HG02642 (cell line): ENCODE measurements at regions not wholly inside any gene's neighbourhood (a gene's known extent, or its start where the extent isn't known, plus 50 kb on each side); places are given as distances from the start of the nearest gene placed in this dataset.
"Not testable (repeated sequence)": the region's sequence is repeated elsewhere in the genome, so short reads cannot be mapped to it uniquely, and the experiment has no call there.

ENCODE experiments used
- ATAC-seq: cut with Tn5 transposase; IDR thresholded peaks from one replicate; pipeline ENCODE4 v1.9.1; 2021; ENCODE audit warnings: mild to moderate bottlenecking; ENCODE audit not compliant: unreplicated experiment, poor library complexity

- ATAC-seq = no peak
Observed at GRCh38 chr4:126183206-126183605, 868.5 kb downstream of the FAT4 start.

GRCh38 chr4:126191536-126191935 is 876.8 kb downstream of the FAT4 start:
- ATAC-seq = no peak

GRCh38 chr4:126192506-126192905 is 877.8 kb downstream of the FAT4 start:
- ATAC-seq = no peak

- not testable (repeated sequence) for ATAC-seq
Observed at GRCh38 chr4:126201251-126202138, 886.7 kb downstream of the FAT4 start.

- no peak for ATAC-seq
Observed at GRCh38 chr4:126202226-126202625, 887.5 kb downstream of the FAT4 start.

DNA sequence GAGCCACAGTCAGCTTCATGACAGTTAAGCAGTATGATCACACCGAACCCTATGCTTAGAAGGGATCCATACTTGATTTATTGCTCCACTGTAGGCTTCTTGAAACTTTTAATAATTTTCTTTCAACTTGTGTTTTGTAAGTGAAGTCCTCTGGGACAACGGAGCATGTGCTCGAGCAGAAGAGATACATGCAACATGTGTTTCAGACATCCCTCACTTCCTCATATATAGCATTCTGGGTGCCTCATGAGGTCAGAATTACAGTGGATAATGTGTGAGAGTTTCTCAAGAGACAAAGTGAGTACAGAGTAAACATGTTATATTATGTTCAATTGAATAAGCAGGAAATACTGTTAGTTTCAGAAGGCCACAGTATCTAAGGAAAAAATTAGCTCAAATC is 893.2 kb downstream of the FAT4 start:
- no peak for ATAC-seq

- no peak for ATAC-seq
Observed at GRCh38 chr4:126209147-126209546, 894.4 kb downstream of the FAT4 start.

DNA sequence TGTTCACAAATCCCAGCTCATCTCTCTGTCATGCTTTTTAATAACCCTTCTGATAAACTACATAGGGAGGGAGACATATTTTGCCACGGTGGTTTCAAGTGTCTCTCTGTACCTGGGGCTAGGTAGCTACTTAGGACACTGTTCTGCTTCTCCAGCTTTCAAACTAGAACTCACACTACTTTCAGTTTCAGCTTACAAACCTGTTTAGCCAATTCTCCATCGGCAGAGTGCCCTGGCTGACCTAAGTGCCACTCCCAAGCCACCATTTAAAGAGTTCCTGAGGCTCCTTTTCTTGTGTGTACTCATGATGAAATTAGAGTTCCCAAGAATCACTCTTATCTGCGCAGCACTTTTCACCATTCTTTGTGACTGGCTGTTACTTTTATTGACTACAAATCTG is 899.2 kb downstream of the FAT4 start:
- ATAC-seq = no peak

- ATAC-seq = no peak
Observed at GRCh38 chr4:126215759-126216158, 901.0 kb downstream of the FAT4 start.

- no peak for ATAC-seq
Observed at GRCh38 chr4:126216611-126217010, 901.9 kb downstream of the FAT4 start.

DNA sequence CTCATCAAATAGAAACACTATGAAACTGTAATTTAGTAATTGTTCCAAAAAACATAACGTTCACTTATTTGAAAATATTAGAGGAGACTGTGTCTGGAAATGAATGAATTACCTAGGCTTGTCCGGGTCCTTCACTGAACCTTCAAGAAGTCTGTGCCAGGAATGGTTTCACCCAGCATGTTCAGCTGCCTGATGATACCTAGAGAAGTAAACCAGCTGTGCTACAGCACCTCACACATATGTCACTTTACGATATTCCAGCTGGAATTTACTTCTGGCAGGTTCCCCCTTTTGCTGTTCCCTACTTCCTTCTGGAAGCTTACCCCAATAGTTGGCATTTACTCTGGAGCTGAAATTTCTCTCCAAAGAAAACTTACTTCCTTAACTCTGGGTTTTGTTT is 906.5 kb downstream of the FAT4 start:
- no peak for ATAC-seq

- no peak for ATAC-seq
Observed at GRCh38 chr4:126221717-126222340, 907.1 kb downstream of the FAT4 start.

DNA sequence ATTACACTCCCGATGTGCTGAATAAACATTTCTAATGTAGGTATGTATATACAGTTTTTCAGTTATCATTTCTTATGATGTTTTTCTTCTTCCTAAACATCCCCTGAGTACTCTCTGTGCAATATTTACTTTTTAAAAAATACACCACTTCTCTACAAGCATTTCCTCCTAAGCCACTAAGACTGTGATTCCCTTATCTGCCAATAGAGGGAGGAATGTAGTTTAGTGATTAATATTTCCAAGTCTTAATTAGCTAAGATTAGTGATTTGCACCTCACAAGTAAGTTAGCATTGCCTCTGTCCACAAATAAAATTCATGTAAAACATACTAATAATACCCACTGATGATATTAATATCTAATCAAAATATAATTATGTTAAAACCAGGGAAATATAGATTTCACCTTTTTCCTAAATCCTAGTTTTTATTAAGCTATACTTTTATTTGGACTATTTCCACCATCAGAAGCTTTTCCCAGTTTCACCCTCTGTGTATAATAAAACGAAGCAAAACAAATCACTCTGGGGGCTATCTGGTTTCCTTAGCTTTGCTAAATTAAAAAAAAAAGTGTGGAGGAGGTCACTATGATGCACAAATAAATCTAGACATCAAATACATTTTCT is 909.1 kb downstream of the FAT4 start:
- no peak for ATAC-seq

DNA sequence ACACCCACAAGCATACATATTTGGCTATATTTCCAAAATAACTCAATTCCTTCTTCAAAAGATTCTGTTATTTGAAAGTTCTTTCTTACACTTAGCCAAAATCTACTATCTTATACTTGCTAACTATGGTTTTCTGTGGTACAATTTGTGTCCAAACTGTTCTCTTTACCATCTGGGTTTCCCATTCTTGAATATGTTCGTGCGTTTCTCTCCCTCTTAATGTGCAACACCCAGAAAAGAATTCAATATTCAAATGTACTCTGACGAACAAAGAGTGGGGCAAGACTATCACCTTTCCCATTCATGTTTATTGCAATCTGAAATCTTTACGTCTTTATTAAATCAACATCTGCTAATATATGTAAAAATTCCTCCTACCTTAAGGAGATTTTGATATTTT is 912.7 kb downstream of the FAT4 start:
- ATAC-seq = no peak

- ATAC-seq = no peak
Observed at GRCh38 chr4:126230269-126230668, 915.5 kb downstream of the FAT4 start.

DNA sequence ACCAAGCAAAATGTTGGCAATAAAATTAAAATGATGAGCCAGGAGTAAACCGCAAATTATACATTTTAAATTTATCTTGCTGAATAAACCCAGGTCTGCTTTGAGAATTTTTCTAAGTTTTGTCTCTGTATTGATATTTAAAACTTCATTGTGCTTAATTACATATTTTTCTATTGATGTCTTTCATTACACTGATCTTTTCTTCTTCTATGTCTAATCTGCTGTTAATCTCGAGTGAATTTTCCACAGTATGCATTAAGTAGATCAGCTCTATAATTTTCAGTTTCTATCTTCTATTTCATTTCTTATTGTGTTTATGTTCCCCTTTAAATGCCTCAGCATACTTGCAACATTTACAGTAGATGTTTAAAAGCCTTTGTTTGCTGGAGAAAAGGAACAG is 918.7 kb downstream of the FAT4 start:
- no peak for ATAC-seq

DNA sequence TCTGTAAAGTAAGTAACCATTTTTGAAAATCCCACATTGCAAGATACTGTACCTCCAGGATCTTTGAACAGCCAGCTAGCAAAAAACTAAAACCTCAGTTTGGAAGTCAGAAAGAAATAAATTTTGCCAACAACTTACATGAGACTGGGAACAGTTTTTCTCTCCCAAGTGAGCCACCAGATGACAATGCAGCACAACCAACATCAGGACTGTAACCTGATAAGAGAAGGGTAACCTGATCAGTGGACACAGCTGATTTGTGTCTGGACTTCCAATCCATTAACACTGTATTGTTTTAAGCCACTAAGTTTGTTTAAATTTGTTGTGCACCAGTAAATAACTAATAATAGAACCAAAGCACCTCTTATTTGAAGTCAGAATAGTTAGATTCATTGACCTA is 923.3 kb downstream of the FAT4 start:
- ATAC-seq = no peak

- ATAC-seq = no peak
Observed at GRCh38 chr4:126241634-126242033, 926.9 kb downstream of the FAT4 start.

GRCh38 chr4:126242679-126243390 is 928.1 kb downstream of the FAT4 start:
- no peak for ATAC-seq

DNA sequence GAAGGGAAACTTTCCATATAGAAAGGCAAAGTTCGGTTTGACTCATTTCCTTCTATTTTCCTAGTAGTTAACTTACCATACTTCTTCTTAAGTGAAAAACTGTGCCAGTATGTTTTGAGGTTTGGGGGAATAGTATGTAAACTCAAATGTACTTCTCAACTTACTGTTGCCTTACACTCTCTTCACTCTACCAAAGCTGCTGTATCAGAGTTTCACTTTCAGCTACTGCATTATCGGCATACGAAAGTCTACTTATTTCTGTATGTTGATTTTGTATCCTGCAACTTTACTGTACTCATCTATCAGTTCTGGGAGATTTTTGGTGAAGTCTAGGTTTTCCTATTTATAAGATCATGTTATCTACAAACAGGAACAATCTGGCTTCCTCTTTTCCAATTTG is 932.7 kb downstream of the FAT4 start:
- ATAC-seq = no peak

- no peak for ATAC-seq
Observed at GRCh38 chr4:126250006-126250405, 935.3 kb downstream of the FAT4 start.
